Activated gamma-delta T cell treated with Interleukin-2 at 50 U/mL for 16 hours (primary cell): ENCODE measurements at regions not wholly inside any gene's neighbourhood (a gene's known extent, or its start where the extent isn't known, plus 50 kb on each side); places are given as distances from the start of the nearest gene placed in this dataset.

Source experiments
- DNase-seq: peaks from one replicate; pipeline ENCODE4 v3.0.0-alpha.2; 2020

DNA sequence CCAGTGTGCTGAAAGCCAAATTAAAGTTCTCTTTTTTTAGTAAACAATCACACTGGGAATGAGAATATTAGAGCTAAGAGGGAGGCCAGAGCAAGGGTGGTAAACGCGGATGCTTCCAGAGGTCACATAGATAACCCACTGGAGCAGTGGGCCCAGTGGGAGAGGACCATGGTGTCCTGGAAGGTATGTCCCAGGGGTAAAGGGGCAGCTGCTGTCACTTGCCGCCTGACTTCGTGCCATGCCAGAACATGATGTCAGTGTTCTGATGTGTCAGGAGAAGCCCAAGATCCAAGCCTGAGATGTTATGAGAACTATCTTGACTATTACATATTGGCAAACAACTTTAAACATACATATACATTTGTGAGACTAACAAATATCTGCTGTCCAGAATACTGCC is 211.9 kb upstream of the IL12A start:
- no peak for DNase-seq

GRCh38 chr3:159779883-159780282 is 208.8 kb upstream of the IL12A start:
- DNase-seq, result no peak

DNA sequence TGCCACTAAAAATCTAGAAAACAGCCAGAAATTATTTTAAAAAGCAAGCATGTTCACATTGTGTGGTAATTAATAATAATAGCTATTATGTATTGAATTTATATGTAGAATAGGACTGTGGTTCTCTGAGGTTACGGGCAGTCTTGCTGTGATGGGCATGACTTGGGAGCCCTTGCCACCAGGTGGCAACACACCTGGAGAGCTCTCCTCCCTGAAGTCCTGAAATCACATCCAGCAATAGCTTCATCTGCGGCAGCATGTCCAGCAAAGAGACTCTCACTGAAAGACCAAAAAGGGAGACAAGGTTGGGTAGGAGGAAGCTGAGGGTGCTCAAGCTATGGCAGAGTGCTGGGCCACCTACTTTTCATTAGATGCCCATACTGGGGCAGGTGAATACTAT is 206.8 kb upstream of the IL12A start:
- DNase-seq, result no peak

GRCh38 chr3:159782724-159783421 is 205.8 kb upstream of the IL12A start:
- no peak for DNase-seq

- DNase-seq, result no peak
These were observed 204.6 kb upstream of the IL12A start for GRCh38 chr3:159783780-159784742.

DNA sequence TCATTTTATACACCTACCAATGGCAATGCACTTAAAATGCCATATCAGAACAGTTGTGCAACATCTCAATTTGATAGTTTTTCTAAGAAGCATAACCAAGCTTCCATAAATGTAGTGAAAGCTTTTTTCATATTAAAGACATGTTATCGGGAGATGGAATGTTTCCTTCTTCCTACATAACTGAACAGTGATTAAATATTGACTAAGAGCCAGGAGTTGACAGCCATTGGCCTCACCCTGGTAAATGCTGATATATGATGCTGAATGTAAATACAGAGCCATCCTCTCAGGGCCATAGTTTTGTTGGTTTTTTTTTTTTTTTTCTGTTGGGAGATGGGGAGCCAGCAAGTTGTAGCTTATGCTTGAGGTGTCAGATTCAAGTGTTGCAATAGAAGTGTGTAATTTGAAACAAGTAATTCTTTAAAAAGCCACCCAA is 203.3 kb upstream of the IL12A start:
- DNase-seq, result no peak

- no peak for DNase-seq
These were observed 202.0 kb upstream of the IL12A start for GRCh38 chr3:159786489-159787177.

DNA sequence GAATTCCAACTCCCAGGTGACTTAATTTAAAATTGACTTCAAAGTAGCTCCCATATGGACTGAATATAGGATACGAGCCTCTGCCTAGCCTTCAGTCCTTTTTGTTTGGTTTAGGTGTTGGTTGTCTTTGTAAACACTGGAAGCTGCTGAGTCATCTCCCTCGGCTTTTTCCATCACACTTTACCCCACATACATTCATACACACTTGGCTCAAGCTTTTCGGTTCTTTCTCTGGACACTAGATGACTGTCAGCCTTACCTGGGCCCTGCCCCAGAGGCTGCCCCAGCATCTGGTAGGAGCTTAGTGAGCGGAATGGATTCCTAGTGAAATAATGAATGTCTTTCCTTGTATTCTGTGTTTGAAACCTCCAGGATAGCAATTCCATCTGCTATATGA is 201.5 kb upstream of the IL12A start:
- no peak for DNase-seq

DNA sequence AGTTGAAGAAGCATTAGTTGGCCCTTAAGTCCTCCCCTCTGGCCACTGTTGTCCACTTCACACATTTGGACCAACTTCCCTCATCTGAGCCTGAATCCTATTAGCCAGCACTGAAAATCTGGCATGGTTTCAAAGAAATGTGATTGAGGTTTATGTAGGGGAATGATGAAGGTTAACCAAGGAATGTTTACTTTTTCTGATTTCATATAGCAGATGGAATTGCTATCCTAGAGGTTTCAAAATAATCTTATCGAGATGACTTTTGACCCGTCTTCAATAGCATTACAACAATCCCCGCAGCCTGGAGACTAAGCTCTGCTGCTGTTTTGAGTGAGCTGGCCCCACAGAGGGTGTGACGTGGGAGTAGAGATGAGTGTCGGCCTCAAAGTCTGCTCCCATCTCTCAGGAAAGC is 200.8 kb upstream of the IL12A start:
- DNase-seq, result no peak

GRCh38 chr3:159788291-159788690 is 200.3 kb upstream of the IL12A start:
- DNase-seq, result no peak

- DNase-seq, result no peak
These were observed 199.6 kb upstream of the IL12A start for GRCh38 chr3:159789017-159789416.

DNA sequence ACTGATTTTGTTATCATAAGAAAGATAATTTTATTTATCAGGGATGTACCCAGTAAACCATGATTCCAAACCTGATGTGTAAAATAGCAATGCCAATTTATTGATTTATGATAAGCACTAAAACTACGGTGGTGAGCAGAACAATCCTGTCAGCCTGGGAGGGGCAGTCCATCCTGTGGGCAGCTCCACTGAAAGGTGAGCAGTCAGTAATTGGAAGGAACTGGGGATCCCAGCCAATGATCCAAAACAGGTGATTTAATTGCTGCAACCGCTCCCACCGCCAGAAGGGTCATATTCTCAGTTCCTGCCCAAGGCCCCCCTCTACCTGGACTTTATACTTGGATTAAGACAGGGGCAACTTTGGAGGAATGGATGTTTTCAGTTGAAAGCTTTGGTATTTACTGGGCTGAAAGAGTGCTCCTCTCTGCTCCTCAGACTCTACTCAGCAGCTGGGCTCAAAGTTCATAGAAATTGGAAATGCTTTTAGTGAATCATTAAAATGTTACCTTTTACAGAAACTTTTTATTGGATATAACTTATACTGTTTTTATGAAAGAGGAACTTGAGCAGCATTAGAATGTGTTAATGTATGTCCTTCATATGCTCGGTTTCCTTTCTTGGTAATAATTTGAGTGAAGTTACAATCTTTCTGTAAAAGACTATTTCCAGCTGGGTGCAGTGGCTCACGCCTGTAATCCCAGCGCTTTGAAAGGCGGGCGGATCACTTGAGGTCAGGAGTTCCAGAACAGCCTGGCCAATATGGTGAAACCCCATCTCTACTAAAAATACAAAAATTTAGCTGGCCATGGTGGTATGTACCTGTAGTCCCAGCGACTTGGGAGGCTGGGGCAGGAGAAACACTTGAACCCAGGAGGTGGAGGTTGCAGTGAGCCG is 198.6 kb upstream of the IL12A start:
- DNase-seq, result no peak

GRCh38 chr3:159791336-159791735 is 197.3 kb upstream of the IL12A start:
- DNase-seq, result no peak

- no peak for DNase-seq
These were observed 196.6 kb upstream of the IL12A start for GRCh38 chr3:159792070-159792469.

DNA sequence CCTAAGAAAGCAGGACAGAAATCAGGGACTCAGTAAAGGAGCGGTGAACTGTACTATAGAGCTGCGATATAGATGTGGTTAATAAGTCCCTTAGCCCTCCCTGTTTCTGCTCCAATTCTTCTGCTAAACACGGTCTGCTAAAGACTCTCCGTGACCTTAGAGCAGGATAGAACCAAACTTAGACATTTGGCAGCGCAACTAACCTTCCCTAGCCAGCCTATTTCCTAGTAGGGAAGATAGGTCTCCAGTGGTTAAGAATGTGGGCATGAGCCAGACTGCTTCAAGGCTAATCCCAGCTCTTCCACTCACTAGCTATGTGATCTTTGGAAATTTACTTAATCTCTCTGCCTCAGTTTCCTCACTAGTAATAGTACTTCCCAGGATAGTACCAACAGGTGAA is 193.6 kb upstream of the IL12A start:
- DNase-seq, result no peak

GRCh38 chr3:159795681-159796175 is 192.9 kb upstream of the IL12A start:
- no peak for DNase-seq

DNA sequence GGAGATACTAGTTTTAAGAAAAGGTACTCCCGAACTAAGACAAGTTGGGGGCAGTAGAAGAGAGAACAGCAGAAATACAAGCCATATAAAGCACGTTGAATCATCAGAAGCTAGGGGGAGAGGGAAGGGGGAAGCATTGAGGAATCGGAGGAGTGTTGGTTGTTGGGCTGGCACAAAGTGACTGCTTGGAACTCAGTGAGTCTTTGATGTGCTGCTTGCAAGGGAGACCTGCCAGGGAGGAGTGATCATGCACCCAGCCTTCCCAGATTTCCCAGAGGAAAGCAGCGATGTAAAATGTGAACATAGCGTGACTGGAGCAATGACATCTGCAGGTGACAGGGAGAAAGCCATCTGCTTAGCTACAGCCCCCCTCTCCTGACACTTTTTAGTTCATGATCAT is 192.4 kb upstream of the IL12A start:
- no peak for DNase-seq

DNA sequence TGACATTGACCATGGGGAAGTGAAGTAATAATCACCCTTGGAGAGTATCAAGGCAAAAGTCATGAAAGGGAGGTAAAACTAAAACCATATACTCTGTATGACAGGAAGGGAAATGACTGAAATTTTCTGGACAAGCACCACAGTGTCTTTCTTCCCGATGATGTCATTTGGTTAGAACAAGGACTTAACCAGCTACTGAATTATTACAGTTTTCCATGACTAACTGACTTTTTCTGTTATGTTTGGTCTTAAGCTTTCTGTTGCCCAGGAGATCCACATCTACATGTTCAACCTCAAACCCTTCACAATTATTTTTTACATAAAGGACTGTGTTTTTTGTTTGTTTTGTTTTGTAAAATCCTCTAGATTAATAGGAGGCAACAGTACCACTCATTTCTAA is 191.9 kb upstream of the IL12A start:
- no peak for DNase-seq

DNA sequence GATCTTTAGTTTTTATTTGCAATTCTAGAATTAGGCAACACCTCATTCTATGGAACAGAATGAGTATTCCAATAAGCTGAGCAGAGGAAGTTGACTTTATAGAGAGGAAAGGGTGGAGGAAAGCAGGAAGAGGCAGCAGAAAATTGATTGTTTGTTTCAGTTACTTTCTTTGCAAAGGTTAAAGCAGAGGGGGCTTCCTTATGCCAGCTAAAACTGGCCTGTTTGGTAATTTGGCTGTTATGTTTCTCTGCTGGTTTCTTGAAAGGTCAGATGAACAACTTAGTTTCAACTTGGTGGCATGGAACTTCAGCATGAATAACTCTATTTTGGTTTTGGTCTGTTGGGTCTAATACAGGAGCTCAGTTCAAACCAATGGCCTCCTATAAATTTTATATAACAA is 190.9 kb upstream of the IL12A start:
- no peak for DNase-seq

DNA sequence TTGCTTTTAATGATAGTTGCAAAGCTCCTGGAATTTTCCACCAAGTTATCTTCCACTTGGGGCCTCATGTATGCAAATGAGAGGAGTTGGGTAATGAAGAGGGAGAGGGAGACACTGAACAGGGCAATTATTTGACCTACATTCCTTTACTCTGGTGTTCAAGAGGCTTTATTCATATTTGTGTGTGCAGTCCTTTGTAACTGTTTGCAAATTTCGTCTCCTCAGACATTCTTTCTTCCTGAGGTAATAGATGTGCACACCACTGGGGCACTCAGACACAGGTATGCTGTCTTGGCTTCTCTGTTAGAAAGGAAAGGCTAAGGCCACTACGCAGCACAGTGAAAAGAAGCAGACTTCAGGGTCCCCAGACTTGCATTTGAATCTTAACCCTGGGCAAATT is 189.7 kb upstream of the IL12A start:
- DNase-seq, result no peak

- DNase-seq, result no peak
These were observed 188.0 kb upstream of the IL12A start for GRCh38 chr3:159800434-159801155.

GRCh38 chr3:159802864-159803263 is 185.8 kb upstream of the IL12A start:
- no peak for DNase-seq
